G401.6 (cell line): ENCODE measurements at regions not wholly inside any gene's neighbourhood (a gene's known extent, or its start where the extent isn't known, plus 50 kb on each side); places are given as distances from the start of the nearest gene placed in this dataset.
"Not testable (repeated sequence)": the region's sequence is repeated elsewhere in the genome, so short reads cannot be mapped to it uniquely, and the experiment has no call there.

Experiments
- FAIRE-seq: peaks from 2 replicates; lab custom pipeline; 2012; peaks lifted over from hg19 to GRCh38; lab: Jason Lieb, UNC

DNA sequence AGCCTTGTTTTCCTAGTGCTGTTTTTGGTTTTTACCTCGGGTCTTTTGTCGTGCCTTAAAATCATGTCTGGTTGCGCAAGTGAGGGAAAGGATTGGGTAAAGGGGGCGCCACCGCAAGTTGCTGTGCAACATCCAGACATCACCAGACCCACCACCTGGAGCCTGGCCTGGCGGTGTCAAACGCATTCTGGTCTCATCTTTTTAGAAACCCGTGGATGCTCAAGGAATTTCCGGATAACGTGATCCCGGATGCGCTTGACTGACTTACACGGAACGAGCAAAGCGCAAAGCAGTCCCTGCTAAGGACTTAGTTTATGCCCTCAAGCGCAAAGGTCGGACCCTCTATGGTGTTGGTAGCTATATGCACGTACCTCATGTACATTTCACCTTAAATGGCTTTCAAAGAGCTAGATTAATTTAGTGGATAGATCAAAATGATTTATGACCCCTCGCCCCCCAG, 105.2 kb downstream of the OR2B2 start:
- no peak for FAIRE-seq

DNA sequence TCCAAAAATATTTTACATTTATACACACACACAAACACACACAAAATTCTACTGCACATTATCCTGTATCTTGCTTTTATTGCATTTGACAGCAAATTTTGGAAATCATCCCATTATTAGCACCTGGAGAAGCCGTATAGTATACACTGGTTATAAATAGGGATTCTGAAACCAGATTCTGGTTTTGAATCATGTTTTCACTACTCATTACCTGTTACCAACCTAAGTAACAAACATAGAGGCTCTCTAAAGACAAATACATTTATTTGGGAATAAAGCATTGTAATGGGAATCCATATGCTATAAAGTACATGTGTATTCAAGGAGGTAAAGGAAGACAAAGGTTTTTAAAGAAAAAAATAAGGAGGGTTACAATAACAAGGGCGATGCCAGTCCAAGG, 106.8 kb downstream of the OR2B2 start:
- FAIRE-seq: no peak

DNA sequence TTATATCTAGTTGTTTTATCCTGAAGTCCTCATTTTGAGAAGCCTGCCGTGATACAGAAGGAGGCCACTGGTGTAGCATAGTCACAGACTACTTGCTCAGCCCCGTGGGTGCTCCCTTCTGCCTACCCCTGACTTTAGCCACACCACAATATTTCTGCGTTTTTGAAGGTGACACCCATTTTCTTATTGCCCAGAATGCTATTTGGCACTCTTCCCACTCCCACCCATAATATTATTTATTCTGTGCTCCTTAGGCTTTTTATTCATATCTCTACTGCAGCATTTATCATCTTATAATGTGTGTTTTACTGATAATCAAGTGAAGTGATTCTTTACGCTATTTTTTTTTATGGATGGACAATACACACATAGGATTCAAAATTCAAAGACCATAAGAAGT, 107.3 kb downstream of the OR2B2 start:
- FAIRE-seq: no peak

DNA sequence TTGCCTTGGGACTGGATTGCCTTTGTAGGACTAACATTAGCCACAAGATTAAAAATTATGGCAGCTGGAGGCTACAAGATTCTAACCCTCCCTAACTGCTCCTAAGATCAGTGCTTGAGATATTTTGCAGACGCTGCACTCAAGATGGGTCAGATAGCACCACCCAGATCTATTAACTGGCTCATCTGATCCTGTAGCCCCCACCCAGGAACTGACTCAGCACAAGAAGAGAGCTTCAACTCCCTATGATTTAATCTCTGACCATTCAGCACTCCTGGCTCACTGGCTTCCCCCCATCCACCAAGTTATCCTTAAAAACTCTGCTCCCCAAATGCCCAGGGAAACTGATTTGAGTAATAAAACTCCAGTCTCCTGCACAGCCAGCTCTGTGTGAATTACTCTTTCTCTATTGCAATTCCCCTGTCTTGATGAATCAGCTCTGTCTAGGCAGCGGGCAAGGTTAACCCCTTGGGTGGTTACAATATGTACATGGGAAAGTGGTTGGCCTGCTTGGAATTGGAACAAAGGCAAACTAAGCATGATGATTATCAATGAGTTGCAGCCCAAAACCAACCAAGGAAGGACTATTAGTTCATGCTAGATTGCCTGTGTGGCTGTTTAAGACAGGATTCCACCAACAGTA, 111.3 kb downstream of the OR2B2 start:
- FAIRE-seq: no peak

DNA sequence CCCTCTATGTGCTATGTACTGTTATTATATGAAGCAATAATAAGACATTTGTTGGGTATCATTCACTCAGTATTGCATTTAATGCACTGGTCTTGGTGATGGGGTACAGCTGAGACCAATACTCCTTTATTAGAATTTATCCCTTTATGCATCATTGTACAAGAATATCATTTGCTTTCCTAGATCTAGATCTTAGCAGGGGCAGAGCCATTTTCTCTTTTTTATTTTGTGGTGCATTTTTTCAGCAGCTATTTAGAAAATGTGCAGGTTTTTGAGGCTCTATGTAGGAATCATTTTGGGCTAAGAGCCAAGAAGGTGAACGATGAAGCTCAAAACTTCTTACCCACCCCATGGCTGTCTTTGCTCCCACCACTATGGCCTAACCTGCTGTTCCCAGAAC, 114.2 kb downstream of the OR2B2 start:
- no peak for FAIRE-seq

DNA sequence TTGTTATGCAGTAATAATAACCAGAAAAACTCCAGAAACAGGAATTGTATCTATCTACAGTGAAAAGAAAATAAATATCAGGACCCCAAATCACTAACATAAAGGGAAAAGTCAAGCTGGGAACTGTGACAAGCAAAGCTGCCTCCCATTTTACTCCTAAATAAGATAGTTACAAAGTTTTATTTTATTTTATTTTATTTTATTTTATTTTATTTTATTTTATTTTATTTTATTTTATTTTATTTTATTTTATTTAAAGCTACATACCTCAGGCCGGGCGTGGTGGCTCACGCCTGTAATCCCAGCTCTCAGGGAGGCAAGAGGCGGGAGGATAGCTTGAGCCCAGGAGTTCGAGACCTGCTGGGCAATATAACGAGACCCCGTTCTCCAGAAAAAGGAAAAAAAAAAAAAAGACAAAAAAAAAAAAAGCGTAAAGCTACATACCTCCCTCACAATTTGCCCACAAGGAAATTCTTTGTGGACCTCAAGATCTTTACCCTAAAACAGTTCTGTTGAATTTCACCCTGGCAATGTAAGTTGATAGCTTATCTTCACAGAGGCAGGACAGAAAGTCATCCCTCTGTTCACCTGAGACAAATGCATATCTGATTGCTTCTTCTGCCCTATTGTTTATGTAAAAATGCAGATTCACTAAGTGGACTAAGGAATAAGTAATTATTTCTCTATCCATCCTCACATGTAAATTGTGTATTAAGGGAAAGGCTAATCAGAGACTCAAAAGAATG, 115.3 kb downstream of the OR2B2 start:
- FAIRE-seq: not testable (repeated sequence)

DNA sequence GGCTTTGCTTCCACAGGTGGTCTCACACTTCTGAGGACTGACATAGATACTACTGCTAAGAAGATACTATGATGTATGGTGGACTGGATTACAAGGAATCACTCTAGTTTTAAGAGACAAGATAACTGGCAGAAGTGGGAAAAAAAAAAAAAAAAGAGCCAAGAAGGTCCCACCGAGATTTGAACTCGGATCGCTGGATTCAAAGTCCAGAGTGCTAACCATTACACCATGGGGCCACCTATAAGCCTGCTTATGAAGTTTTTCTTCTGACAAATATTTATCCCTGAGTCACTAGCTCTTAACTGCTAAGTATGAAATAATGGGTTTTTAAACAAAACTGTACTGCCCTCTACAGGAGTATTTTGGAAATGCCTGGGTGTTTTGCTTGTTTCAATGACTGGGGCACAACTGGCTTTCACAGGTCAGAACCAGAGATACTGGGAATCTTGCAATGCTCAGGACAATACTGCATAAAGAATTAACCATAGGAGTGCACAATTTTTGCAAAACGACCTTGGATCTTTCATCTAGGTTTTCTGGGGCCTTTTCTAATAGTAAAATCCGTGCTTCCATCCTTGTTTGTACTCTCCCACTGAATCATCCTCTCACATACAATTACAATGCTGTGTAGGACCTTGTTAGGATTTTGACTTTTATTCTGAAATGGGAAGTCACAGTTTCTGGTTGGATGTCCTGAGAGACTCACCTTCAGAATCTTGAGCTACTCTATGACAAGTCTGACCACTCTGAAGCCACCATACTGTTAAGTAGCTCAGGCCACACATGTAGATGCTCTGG, 116.3 kb downstream of the OR2B2 start:
- FAIRE-seq: peak; percentile 94

DNA sequence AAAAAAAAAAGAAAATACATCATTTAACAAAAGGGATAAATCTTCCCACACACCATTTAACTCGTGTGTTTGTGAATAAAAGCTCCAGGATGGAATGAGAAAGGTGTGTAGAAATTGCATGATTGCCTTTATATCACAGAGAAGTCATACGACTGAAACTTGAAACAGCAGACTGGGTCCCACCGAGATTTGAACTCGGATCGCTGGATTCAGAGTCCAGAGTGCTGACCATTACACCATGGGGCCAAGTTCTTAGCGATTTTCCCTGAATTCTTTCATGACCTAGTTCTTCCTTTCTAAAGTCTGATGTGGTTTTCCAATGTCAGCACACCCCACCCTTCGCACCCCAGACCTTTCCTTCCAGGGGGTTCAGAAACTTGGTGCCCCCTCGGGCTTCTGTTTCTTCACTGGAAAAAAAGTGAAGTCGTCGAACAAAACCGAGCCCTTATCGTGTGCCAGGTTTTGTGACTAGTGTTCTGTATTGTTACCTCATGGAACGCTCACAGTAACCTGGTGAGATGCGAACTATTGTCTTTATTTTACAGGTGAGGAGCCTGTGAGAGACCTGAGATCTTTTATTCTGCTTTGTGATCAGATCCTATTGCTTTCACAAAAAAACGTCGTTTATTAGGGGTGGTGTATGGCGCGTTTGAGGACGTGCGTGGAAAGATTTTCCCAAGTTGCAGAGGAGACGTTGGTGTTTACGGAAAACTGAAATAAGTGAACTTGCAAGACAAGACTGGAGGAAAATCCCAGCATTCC, 120.8 kb downstream of the OR2B2 start:
- no peak for FAIRE-seq

DNA sequence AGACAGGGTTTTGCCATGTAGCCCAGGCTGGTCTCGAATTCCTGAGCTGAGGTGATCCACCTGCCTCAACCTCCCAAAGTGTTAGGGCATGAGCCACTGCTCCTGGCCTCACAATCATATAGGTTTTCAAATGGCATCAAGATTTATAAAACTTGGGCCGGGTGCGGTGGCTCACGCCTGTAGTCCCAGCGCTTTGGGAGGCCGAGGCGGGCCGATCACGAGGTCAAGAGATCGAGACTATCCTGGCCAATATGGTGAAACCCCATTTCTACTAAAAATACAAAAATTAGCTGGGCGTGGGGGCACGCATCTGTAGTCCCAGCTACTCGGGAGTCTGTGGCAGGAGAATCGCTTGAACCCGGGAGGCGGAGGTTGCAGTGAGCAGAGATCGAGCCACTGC, 123.8 kb downstream of the OR2B2 start:
- FAIRE-seq: not testable (repeated sequence)

DNA sequence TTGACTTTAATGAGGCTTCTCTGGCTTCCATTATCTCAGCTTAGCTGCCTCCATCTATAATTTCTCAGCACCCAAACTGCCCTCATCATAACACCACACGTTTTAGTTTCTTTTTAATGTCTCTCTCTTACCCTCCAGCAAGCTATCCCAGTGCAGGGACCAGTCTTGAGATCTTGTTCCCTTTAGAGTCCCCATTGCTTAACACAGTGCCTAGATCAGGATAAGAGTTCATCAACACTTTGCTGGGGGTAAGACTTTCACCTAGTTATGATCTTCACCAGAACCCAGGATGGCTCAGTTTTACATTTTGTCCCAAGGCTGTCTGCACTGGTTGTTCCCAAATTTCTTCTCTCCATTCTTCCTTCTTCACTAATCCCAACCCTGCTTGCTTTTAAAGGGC, 126.1 kb downstream of the OR2B2 start:
- no peak for FAIRE-seq

DNA sequence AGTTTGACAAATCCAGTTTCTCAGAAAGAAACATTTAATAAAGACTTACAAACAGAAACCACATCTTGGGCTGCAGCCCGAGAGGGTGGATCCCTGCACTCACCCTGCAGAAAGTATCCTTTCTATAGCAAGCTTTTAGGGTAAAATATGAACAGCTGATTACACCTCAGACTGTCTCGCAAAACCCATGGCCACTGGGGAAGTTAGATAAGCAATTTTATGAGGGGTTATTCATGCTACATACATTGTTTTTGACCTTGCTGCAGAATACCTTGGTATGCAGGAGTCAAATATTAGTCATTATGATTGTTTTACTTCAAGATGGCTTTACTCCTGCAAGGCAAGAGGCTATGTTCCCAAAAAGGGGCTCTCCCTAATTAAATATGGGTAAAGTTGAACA, 126.9 kb downstream of the OR2B2 start:
- FAIRE-seq: no peak

DNA sequence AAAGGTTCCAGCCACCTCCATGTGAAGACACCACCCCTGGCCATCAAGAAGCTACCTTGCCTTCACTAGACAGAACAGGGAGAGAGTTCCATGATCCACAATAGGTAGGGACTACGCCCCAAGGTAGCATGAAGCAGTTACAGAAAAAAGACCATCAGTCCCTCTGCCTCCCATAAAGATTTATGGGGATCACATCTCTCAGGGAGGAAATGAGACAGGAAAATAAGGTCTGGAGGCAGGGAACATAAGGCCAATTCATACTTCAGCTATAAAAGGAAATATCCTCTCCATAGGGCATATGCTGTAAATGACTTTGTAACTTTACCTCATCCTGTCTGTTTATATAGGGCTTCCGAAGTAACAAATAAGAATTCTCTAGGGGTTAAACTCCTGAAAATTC, 129.4 kb downstream of the OR2B2 start:
- no peak for FAIRE-seq

DNA sequence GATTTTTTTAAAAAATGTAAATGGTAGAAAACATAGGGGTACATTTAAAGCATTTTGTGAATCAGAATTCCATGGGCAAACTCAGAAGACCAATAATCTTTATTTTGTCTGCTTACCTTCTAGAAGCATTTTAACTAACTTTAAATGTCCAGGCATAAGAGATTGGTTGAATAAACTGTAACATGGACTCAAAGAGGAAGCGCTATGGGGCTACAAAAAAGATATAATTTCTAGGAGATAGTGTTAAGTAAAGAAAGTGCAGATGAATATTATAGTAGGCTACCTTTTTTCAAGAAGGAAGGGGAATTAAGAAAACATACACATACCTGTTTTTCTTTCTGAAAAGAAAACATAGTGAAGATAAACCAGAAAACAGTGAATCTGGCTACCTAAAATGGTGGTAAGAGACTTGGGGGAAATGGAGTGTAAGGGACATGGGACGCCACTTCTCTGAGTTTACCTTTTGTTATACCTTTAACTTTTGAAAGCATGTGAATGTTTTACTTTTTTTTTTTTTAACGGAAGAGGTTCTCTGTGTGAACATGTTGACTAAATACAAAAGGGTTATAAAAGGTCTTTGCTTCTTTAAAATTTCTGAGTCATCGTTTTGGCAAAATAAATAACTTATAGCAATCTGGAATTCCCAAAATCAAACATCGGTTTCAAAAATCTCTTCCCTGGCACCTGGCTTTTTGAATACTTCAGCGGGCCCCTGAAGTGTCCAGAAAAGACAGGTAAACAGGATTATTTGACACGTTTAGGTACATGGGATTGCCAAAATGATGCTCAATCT, 133.4 kb downstream of the OR2B2 start:
- FAIRE-seq: no peak

DNA sequence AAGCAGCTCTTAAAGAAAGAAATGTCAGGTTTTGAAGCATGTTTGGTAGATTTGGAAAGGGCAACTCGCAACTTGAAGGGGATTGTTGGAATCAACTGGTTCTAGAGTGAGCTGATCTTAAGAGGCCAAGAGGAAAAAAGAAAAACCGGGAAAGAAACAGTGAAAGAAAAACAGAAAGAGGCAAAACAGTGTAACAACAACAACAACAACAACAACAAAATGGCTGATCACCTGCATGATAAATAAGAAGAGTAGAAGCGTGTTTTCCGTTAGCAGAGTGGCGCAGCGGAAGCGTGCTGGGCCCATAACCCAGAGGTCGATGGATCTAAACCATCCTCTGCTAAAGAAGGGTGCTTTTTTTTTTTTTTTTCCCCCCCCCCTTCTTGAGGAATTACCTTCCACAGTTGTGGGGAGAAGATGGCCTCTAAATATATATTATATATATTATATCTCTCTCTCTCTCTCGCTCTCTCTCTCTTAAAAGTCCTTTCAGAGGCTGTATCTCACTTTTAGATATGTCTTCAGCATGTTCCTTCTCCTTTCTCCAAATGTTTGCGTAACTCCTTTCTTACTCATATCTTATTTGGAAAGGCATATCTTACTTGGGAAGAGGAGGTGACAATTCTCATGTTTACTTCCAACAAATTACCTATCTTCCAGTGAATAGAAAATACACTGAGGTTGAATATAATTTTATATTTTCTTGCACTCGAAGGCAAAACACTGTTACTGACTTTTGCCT, 134.4 kb downstream of the OR2B2 start:
- FAIRE-seq: no peak

DNA sequence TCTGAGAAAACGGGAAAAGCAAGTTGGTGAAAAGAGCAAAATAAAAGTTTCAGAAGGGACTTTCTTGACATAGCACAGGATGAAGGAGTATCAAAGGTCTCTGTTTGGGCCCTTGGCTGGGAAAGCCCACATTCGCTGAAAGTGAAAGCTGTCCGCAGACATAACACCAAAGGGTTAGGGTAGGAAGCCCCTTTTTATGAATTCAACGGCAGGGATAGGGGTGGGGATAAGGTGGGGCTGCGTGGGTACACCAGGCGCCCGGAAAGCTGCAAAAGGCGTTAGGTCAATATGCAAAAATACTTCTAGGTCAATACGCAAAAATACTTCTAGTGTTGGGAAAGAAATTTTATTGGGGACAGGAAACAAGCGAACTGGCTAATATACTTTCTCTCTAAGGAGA, 135.1 kb downstream of the OR2B2 start:
- no peak for FAIRE-seq

DNA sequence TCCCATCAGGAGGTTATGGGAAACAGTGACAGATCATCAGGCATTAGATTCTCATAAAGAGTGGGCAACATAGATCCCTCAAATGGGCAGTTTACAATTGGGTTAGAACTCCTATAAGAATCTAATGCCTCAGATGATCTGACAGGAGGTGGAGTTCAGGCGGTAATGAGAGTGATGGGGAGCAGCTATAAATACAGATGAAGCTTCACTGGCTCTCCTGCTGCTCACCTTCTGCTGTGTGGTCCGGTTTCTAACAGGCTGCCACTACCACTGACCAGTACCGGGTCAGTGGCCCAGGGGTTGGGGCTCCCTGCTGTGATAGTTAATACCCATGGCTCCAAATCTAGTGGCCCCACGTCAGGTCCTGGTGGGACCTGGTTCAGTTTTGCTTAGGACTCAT, 135.7 kb downstream of the OR2B2 start:
- no peak for FAIRE-seq

DNA sequence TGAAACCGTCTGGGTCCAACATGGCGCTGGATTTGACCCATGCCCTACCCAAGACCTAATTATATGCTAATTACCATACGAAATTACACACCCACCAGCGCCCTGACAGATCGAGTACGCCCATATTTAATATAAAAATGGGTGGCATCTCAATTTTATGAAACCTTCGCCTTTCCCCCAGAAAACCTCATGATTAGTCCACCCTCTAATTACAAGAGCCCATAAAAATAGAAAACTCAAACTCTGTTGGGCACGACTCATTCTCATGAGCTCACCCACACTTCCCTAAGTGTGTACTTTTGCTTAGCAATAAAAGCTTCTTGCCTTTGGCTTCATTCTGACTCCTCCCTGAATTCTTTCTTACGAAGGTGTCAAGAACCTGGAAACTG, 136.4 kb downstream of the OR2B2 start:
- no peak for FAIRE-seq

DNA sequence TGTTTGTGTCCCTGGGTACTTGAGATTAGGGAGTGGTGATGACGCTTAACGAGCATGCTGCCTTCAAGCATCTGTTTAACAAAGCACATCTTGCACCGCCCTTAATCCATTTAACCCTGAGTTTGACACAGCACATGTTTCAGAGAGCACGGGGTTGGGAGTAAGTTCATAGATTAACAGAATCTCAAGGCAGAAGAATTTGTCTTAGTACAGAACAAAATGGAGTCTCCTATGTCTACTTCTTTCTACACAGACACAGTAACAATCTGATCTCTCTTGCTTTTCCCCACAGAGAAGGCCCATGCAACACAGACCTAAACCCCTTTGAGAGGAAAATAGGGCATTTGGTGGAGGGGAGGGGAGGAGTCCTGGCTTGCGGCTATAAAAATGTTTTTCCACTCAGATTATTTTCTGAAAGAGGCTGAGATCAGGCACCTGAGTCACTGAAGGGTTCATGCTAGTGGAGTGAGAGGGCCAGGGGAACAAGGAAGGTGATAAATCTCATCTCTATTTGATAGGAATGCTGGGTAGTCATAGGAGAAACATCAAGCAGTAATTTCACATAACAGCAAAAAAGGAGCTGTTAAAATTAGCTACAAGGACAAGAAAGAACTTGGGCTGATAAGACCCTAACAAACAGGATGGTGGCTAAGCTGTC, 136.9 kb downstream of the OR2B2 start:
- not testable (repeated sequence) for FAIRE-seq

DNA sequence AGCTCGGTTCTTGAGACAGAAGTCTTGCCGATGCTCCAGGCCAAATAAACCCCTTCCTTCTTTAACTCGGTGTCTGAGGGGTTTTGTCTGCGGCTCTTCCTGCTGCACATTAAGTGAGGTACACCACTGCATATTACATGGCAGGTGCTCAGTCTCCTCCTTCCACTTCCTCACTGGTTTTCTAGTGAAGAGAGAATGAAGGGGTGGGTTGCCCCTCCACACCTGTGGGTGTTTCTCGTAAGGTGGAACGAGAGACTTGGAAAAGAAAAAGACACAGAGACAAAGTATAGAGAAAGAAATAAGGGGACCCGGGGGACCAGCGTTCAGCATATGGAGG, 138.0 kb downstream of the OR2B2 start:
- not testable (repeated sequence) for FAIRE-seq

DNA sequence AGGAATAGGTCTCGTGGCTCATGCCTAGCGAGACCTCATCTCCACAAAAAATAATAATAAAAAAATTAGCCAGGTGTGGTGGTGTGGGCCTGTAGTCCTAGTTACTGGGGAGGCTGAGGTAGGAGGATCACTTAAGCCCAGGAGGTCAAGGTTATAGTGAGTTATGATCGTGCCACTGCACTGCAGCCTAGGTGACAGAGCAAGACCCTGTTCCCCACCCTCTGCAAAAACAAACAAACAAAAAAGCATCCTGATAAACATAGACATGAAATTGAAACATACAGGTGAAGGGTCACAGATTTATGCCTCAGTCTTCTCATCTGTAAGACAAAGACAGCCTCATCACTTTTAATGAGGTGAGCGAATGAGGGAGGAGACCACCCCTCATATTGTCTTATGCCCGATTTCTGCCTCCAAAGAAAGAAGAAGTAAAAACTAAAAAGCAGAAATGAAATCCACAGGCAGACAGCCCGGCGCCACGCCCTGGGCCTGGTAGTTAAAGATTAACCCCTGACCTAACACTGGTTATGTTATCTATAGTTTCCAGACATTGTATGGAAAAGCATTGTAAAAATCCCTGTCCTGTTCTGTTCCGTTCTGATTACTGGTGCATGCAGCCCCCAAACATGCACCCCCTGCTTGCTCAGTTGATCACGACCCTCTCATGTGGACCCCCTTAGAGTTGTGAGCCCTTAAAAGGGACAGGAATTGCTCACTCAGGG, 138.5 kb downstream of the OR2B2 start:
- FAIRE-seq: not testable (repeated sequence)
